Pancreas (tissue), 10 donors: ENCODE measurements at regions not wholly inside any gene's neighbourhood (a gene's known extent, or its start where the extent isn't known, plus 50 kb on each side); places are given as distances from the start of the nearest gene placed in this dataset.
"Not testable (repeated sequence)": the region's sequence is repeated elsewhere in the genome, so short reads cannot be mapped to it uniquely, and the experiment has no call there.

ENCODE experiments used
- ATAC-seq, 4 donors: fragments of 200-7000 bp; cut with Tn5 transposase; one replicate each; pipeline versions ENCODE4 v1.8.0 to v1.9.1; 2020; ENCODE audit warnings: mild to moderate bottlenecking in 4 of 4, moderate library complexity in 4 of 4
- DNase-seq, 6 donors: peaks; one replicate each; pipeline ENCODE4 v3.0.0-alpha.2; 2020
- FAIRE-seq: peaks from 2 replicates; lab custom pipeline; 2012; peaks lifted over from hg19 to GRCh38; lab: Jason Lieb, UNC
- H3K27ac ChIP-seq, 4 donors: fragments of 200-600 bp; sonication (generic); 1 replicate in 3 of 4; 2 replicates in 1 of 4; pipeline versions ENCODE4 v1.5.0 to v1.8.0; 2020
- H3K27me3 ChIP-seq, 4 donors: fragments of 200-600 bp; one replicate each; pipeline ENCODE4 v1.8.0; 2021
- H3K36me3 ChIP-seq, 3 donors: fragments of 200-600 bp; sonication (generic) in 1 of 3; one replicate each; pipeline versions ENCODE4 v1.5.0 to v1.8.0; 2020 to 2021
- H3K4me1 ChIP-seq, 3 donors: fragments of 200-600 bp; one replicate each; pipeline ENCODE4 v1.8.0; 2021
- H3K4me3 ChIP-seq, 4 donors: fragments of 200-600 bp; sonication (generic) in 2 of 4; one replicate each; pipeline versions ENCODE4 v1.5.0 to v1.8.0; 2020 to 2021
- H3K9me3 ChIP-seq, 4 donors: fragments of 200-600 bp; one replicate each; pipeline ENCODE4 v1.8.0; 2021
- CTCF ChIP-seq, 4 donors: fragments of 200-600 bp; sonication (generic) in 3 of 4; IDR thresholded peaks; one replicate each; pipeline versions ENCODE4 v1.5.0 to v1.8.0; 2021; ENCODE audit warnings: antibody characterized with exemption in 4 of 4
- WGBS, 2 donors: extraction: QIAGEN DNeasy Blood & Tissue Kit; methylation state at CpG; one replicate each; pipeline ENCODE4 v1.1.7; 2013; 5-methylcytosine and 5-hydroxymethylcytosine counted together
- intact Hi-C, 3 donors: fragments of 100-400 bp; cut with DNase I; formaldehyde crosslinking; loops; one replicate each; pipeline versions ENCODE4 v1.11.1 to v1.14.2; 2022
- donor health status: healthy with polysubstance abuse.
- donor health status: DM: no; HTN: no; CAD: no; lungs with moderate emphysema.
- donor health status: DM: no; HTN: no; CAD: no.
- donor health status: control.
- donor health status: control.
- donor health status: Bipolar disorder and iron deficiency.
- donor health status: DM: yes; HTN: yes; CAD: no.
- donor health status: DM: no; HTN: no; CAD: no.
- donor health status: DM: no; HTN: no; CAD: no.
- donor health status: DM: yes; HTN: yes; CAD: no.

GRCh38 chr13:67389171-67389570, 159.0 kb upstream of the PCDH9 start:
- FAIRE-seq (no peak), ATAC-seq (no peak), DNase-seq (no peak)
- TF ChIP-seq CTCF (IDR thresholded peaks at IDR 0.05), result no peak
- no peak overlapping the region for H3K27ac ChIP-seq
- no peak overlapping the region for H3K4me3 ChIP-seq
- H3K36me3 ChIP-seq, result no peaks in the 10 kb centered on the region
- intact Hi-C loops, result no loop called here
- 48 to 61% methylated on average over 3 of the region's 3 CpGs for WGBS, 2 donors
- H3K9me3 ChIP-seq, result no peaks in the 10 kb centered on the region
- H3K27me3 ChIP-seq, result no peaks in the 10 kb centered on the region
- no peaks in the 10 kb centered on the region for H3K4me1 ChIP-seq

GRCh38 chr13:67383109-67383757, 153.1 kb upstream of the PCDH9 start:
- intact Hi-C loops, H3K36me3 ChIP-seq, DNase-seq, H3K9me3 ChIP-seq, H3K27me3 ChIP-seq, H3K27ac ChIP-seq, H3K4me1 ChIP-seq, H3K4me3 ChIP-seq, FAIRE-seq: not testable (repeated sequence)
- peak; percentile 45 to 83 (median 74) for ATAC-seq
- 38 to 43% methylated on average over 7 of the region's 7 CpGs for WGBS, 2 donors

- Histone ChIP-seq H3K27me3 (no peaks in the 10 kb centered on the region), H3K36me3 (no peaks in the 10 kb centered on the region), H3K9me3 (no peaks in the 10 kb centered on the region), H3K4me3 (no peak overlapping the region), H3K27ac (no peak overlapping the region), H3K4me1 (no peaks in the 10 kb centered on the region)
- 57 to 77% methylated on average over 1 of the region's 1 CpG for WGBS, 2 donors
- DNase-seq, result no peak
- intact Hi-C loops, result no loop called here
- ATAC-seq, result no peak
- FAIRE-seq, result no peak
- TF ChIP-seq CTCF (IDR thresholded peaks at IDR 0.05), result no peak
These were observed 147.8 kb upstream of the PCDH9 start for GRCh38 chr13:67377919-67378318.

GRCh38 chr13:67374391-67374790, 144.3 kb upstream of the PCDH9 start:
- H3K4me1 ChIP-seq, result no peaks in the 10 kb centered on the region
- H3K4me3 ChIP-seq, result no peak overlapping the region
- H3K36me3 ChIP-seq, result no peaks in the 10 kb centered on the region
- no peak for DNase-seq
- no peak for TF ChIP-seq CTCF (IDR thresholded peaks at IDR 0.05)
- ATAC-seq, result no peak
- H3K27ac ChIP-seq, result no peak overlapping the region
- 44 to 59% methylated on average over 1 of the region's 1 CpG for WGBS, 2 donors
- H3K9me3 ChIP-seq, result no peaks in the 10 kb centered on the region
- intact Hi-C loops, result no loop called here
- H3K27me3 ChIP-seq, result no peaks in the 10 kb centered on the region
- FAIRE-seq, result no peak

DNA sequence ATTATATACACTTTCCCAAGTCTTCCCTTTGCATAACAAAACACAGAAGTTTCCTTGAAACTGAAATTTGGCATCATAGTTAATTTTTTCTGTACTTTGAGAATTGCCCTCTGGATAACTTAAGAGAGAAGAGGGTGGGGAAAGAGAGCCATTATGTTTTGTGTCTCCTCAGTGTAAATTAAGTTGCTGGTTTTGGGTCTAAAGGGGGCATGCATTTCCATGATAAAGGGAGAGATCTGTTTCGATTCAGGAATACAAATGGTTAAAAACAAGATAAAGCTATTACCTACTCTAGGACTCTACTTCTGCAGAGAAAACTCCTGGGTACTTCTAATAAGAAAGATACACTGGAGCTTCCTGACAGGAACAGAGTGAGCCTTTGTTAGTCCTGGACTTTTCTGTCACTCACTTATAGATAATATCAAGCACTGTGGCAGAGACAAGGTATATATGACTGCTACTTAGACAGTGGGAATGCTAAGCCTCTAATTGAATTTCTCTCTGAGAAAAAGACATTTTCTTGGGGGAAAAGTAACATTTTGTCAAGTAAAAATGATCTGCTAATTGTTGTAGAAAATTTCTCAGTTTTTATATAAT, 142.8 kb upstream of the PCDH9 start:
- Histone ChIP-seq H3K9me3 (no peaks in the 10 kb centered on the region), H3K4me1 (no peaks in the 10 kb centered on the region), H3K36me3 (no peaks in the 10 kb centered on the region), H3K4me3 (no peak overlapping the region), H3K27ac (no peak overlapping the region), H3K27me3 (no peaks in the 10 kb centered on the region)
- DNase-seq (no peak), FAIRE-seq (no peak), ATAC-seq (no peak)
- intact Hi-C loops, result no loop called here
- no peak for TF ChIP-seq CTCF (IDR thresholded peaks at IDR 0.05)
- 48 to 49% methylated on average over 1 of the region's 1 CpG for WGBS, 2 donors
